ENCODE measurements at regions not wholly inside any gene's neighbourhood (a gene's known extent, or its start where the extent isn't known, plus 50 kb on each side); places are given as distances from the start of the nearest gene placed in this dataset.

DNA sequence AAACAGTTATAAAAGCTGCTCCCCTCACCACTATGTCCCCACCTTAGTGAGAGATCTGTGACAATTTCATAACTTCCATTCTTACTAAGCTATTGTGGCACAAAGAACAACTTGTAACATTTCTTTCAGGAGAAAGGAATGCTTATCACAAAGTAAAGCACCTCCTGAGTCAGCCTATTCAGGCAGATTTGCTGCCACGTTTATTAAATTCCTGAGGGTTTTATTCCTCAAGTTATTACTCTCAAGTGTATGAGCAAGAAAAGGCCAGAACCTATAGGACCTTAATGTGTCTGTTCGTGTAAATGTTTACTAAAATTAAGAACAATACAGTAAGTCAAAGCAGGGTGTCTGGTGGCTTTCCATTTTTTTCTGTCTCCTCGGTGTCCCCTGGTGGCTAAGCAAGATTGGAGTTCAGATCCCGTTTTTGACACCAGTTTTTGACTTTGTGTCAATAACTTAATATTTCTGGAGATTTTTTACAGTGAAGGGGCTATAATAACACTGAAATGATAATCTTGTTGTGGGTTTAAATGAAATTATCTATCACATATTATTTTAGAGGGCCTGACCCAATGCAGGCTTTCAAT is 1539.6 kb downstream of the BRINP3 start:
- H3K9me3 ChIP-seq: no peaks in the 10 kb centered on the region
- no peak overlapping the region for H3K4me3 ChIP-seq
- POLR2A ChIA-PET: no interaction called here
- WGBS (ENCODE audit: missing lambda C conversion rate): 17% methylated on average over 4 of the region's 4 CpGs
- CTCF ChIA-PET: interaction anchor here (0.6 to 1.0 kb wide), 2 partner anchors 1525 to 1868 kb away, joined by 3 read pairs; no protein-coding TSS in a partner anchor
- TF ChIP-seq, protein P1, sequence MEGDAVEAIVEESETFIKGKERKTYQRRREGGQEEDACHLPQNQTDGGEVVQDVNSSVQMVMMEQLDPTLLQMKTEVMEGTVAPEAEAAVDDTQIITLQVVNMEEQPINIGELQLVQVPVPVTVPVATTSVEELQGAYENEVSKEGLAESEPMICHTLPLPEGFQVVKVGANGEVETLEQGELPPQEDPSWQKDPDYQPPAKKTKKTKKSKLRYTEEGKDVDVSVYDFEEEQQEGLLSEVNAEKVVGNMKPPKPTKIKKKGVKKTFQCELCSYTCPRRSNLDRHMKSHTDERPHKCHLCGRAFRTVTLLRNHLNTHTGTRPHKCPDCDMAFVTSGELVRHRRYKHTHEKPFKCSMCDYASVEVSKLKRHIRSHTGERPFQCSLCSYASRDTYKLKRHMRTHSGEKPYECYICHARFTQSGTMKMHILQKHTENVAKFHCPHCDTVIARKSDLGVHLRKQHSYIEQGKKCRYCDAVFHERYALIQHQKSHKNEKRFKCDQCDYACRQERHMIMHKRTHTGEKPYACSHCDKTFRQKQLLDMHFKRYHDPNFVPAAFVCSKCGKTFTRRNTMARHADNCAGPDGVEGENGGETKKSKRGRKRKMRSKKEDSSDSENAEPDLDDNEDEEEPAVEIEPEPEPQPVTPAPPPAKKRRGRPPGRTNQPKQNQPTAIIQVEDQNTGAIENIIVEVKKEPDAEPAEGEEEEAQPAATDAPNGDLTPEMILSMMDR (IDR thresholded peaks at IDR 0.05): peak; percentile 44
- TF ChIP-seq TFCP2L1 (CRISPR knock-in tag; IDR thresholded peaks at IDR 0.05): no peak
- TF ChIP-seq SMC3 (IDR thresholded peaks at IDR 0.05): peak; percentile 60
- TF ChIP-seq, protein P2, sequence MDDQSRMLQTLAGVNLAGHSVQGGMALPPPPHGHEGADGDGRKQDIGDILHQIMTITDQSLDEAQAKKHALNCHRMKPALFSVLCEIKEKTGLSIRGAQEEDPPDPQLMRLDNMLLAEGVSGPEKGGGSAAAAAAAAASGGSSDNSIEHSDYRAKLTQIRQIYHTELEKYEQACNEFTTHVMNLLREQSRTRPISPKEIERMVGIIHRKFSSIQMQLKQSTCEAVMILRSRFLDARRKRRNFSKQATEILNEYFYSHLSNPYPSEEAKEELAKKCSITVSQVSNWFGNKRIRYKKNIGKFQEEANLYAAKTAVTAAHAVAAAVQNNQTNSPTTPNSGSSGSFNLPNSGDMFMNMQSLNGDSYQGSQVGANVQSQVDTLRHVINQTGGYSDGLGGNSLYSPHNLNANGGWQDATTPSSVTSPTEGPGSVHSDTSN (IDR thresholded peaks at IDR 0.05): no peak
- TF ChIP-seq RAD21 (conservative IDR thresholded peaks at IDR 0.05 in 1 of 2, IDR thresholded peaks at IDR 0.05 in 1 of 2): peak; percentile 49 to 52; a peak in 4 of 5 replicates
- TF ChIP-seq HOXA7 (CRISPR knock-in tag; IDR thresholded peaks at IDR 0.05): no peak
- FAIRE-seq (peak; percentile 13), DNase-seq (ENCODE audit: low read depth in 1 of 2, low spot score in 1 of 2) (peak in 1 of 2 experiments; percentile 17), ATAC-seq (no peak)
- H3K27ac ChIP-seq: 0 out of 6 replicates have a peak overlapping the region, but pooled peaks of 1 of the 2 experiments have one; percentile 3
- H3K4me1 ChIP-seq: no peaks in the 10 kb centered on the region
- peak overlapping the region; percentile 19; the same call in 1 of the 3 replicates for H3K4me2 ChIP-seq

DNA sequence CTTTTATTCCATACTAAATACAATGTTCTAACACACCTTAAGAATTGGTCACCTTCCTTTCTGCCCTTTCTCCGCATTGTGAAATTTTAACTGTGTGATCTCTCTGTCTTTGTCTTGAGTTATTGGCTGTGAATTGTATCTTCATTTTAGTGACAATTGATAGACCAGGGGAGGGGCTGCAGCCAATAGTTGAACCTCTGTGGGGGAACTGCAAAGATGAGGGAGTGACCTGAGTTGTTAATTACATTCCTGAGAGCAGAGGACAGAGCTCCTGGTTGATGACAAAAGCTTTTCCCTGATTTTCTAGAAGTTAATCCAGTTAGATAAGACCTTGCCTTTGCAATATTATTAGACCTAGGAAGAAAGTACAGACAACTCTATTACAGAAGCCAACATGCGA is 1535.7 kb downstream of the BRINP3 start:
- Histone ChIP-seq H3K27ac (no peak overlapping the region), H3K9me3 (no peaks in the 10 kb centered on the region), H3K4me1 (no peaks in the 10 kb centered on the region), H3K4me3 (no peak overlapping the region), H3K4me2 (no peak overlapping the region)
- WGBS (ENCODE audit: missing lambda C conversion rate): 88% methylated on average over 2 of the region's 2 CpGs
- TF ChIP-seq NR3C1 (IDR thresholded peaks at IDR 0.05) (no peak), POLR2A (IDR thresholded peaks at IDR 0.05; ENCODE audit: low read length) (no peak), HOXB5 (CRISPR knock-in tag; IDR thresholded peaks at IDR 0.05) (no peak), HDAC2 (IDR thresholded peaks at IDR 0.05) (no peak), FOXS1 (CRISPR knock-in tag; IDR thresholded peaks at IDR 0.05) (no peak), TFCP2L1 (CRISPR knock-in tag; IDR thresholded peaks at IDR 0.05) (no peak), ZSCAN20 (CRISPR knock-in tag; IDR thresholded peaks at IDR 0.05) (no peak), PHF8 (IDR thresholded peaks at IDR 0.05; ENCODE audit: borderline replicate concordance, low read depth) (no peak), HOXB13 (CRISPR knock-in tag; IDR thresholded peaks at IDR 0.05; ENCODE audit: low read depth) (no peak), RARB (CRISPR knock-in tag; IDR thresholded peaks at IDR 0.05) (no peak)
- TF ChIP-seq, protein P3, sequence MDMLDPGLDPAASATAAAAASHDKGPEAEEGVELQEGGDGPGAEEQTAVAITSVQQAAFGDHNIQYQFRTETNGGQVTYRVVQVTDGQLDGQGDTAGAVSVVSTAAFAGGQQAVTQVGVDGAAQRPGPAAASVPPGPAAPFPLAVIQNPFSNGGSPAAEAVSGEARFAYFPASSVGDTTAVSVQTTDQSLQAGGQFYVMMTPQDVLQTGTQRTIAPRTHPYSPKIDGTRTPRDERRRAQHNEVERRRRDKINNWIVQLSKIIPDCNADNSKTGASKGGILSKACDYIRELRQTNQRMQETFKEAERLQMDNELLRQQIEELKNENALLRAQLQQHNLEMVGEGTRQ (IDR thresholded peaks at IDR 0.05): no peak
- TF ChIP-seq, protein P4, sequence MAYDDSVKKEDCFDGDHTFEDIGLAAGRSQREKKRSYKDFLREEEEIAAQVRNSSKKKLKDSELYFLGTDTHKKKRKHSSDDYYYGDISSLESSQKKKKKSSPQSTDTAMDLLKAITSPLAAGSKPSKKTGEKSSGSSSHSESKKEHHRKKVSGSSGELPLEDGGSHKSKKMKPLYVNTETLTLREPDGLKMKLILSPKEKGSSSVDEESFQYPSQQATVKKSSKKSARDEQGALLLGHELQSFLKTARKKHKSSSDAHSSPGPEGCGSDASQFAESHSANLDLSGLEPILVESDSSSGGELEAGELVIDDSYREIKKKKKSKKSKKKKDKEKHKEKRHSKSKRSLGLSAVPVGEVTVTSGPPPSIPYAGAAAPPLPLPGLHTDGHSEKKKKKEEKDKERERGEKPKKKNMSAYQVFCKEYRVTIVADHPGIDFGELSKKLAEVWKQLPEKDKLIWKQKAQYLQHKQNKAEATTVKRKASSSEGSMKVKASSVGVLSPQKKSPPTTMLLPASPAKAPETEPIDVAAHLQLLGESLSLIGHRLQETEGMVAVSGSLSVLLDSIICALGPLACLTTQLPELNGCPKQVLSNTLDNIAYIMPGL (CRISPR knock-in tag; IDR thresholded peaks at IDR 0.05; ENCODE audit: borderline replicate concordance): no peak
- ATAC-seq: no peak
- no peak for DNase-seq (ENCODE audit: low read depth in 1 of 2, low spot score in 1 of 2)
- POLR2A ChIA-PET: no interaction called here
- FAIRE-seq: no peak
- CTCF ChIA-PET: no interaction called here

DNA sequence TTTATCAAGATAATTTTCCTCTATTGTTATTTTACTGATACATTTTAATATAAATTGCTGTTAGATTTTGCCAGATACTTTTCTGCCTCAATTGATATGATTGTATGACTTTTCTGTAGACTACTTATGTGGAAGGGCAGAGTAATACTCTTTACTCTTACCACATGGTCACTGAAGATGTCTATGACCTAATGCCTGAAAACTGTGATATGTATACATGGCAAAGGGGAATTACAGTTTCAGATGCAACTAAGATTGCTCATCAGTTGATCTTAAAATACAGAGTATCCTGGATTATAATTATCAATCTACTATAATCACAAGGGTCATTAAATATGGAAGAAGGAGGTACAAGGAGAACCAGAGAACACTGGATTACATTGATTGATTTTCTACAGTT is 1528.0 kb downstream of the BRINP3 start:
- H3K4me3 ChIP-seq: no peak overlapping the region
- CTCF ChIA-PET: no interaction called here
- POLR2A ChIA-PET: no interaction called here

More for the DNA sequence above, 1528.0 kb downstream of the BRINP3 start:
- Histone ChIP-seq H3K4me2 (0 out of 3 replicates have a peak overlapping the region, but pooled peaks have one; percentile 5), H3K27ac (no peak overlapping the region), H3K4me1 (no peaks in the 10 kb centered on the region), H3K9me3 (no peaks in the 10 kb centered on the region)
- ATAC-seq (no peak; a peak in 1 of 6 replicates), FAIRE-seq (no peak), DNase-seq (ENCODE audit: low read depth in 1 of 2, low spot score in 1 of 2) (peak in 1 of 2 experiments; percentile 16)
- TF ChIP-seq FOXS1 (CRISPR knock-in tag; IDR thresholded peaks at IDR 0.05) (no peak), EHMT2 (IDR thresholded peaks at IDR 0.05; ENCODE audit: low read depth) (no peak), POLR2AphosphoS2 (conservative IDR thresholded peaks at IDR 0.05; ENCODE audit: low read length) (no peak), NPAS2 (CRISPR knock-in tag; IDR thresholded peaks at IDR 0.05; ENCODE audit: borderline replicate concordance) (no peak)
- TF ChIP-seq, protein P5, sequence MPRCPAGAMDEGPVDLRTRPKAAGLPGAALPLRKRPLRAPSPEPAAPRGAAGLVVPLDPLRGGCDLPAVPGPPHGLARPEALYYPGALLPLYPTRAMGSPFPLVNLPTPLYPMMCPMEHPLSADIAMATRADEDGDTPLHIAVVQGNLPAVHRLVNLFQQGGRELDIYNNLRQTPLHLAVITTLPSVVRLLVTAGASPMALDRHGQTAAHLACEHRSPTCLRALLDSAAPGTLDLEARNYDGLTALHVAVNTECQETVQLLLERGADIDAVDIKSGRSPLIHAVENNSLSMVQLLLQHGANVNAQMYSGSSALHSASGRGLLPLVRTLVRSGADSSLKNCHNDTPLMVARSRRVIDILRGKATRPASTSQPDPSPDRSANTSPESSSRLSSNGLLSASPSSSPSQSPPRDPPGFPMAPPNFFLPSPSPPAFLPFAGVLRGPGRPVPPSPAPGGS (IDR thresholded peaks at IDR 0.05): no peak

Measured in A549 (cell line).